ENCODE measurements at regions not wholly inside any gene's neighbourhood (a gene's known extent, or its start where the extent isn't known, plus 50 kb on each side); places are given as distances from the start of the nearest gene placed in this dataset.

- Histone ChIP-seq H3K27ac (ENCODE audit: insufficient read depth, low read length) (no peak overlapping the region), H3K36me3 (ENCODE audit: control insufficient read depth, insufficient read depth, low read length) (no peaks in the 10 kb centered on the region), H3K4me2 (ENCODE audit: low read depth, low read length) (no peak overlapping the region), H3K14ac (replicated peaks; ENCODE audit: low read depth, low read length) (no peak overlapping the region), H4K8ac (ENCODE audit: low read depth in 2 of 2, low read length in 2 of 2) (no peak overlapping the region), H2BK120ac (ENCODE audit: low read depth, low read length) (no peak overlapping the region), H2AK9ac (replicated peaks; ENCODE audit: low read depth, low read length, poor library complexity) (no peak overlapping the region), H4K20me1 (ENCODE audit: insufficient read depth, low read length) (no peaks in the 10 kb centered on the region), H3K27me3 (ENCODE audit: control insufficient read depth, insufficient read depth, low read length) (no peaks in the 10 kb centered on the region), H2BK20ac (ENCODE audit: low read depth, low read length) (no peak overlapping the region), H4K5ac (ENCODE audit: low read depth, low read length) (no peak overlapping the region), H2AFZ (replicated peaks; ENCODE audit: low read length, poor library complexity) (no peak overlapping the region), H2AK5ac (ENCODE audit: low read depth, low read length) (no peak overlapping the region), H2BK15ac (ENCODE audit: low read depth, low read length) (no peak overlapping the region), H3K9me1 (ENCODE audit: insufficient read depth, low read length) (no peaks in the 10 kb centered on the region), H3K79me1 (ENCODE audit: low read depth in 1 of 2, low read length in 2 of 2) (no peaks in the 10 kb centered on the region), H3K56ac (ENCODE audit: extremely low read depth, insufficient read depth, low read length) (no peak overlapping the region), H3K9ac (ENCODE audit: low read depth, low read length) (no peak overlapping the region), H4K91ac (ENCODE audit: insufficient read depth, low read depth, low read length) (no peak overlapping the region), H3K18ac (ENCODE audit: low read depth, low read length) (no peak overlapping the region), H3K23ac (ENCODE audit: low read depth, low read length) (no peak overlapping the region), H2BK5ac (ENCODE audit: low read depth, low read length, poor library complexity, severe bottlenecking) (no peak overlapping the region), H3K4me3 (ENCODE audit: insufficient read depth, low read depth, low read length) (no peak overlapping the region), H3K4me1 (ENCODE audit: control insufficient read depth, insufficient read depth, low read length) (no peaks in the 10 kb centered on the region), H3K9me3 (ENCODE audit: control insufficient read depth, insufficient read depth, low read length) (no peaks in the 10 kb centered on the region), H3K4ac (ENCODE audit: low read depth, low read length) (no peak overlapping the region)
- dilution Hi-C loops (cut with HindIII; ENCODE audit: low sequenced_read_pairs, unreplicated experiment) (no loop called here), in situ Hi-C loops (cut with MboI; ENCODE audit: low sequenced_read_pairs) (no loop called here), intact Hi-C loops (cut with micrococcal nuclease) (no loop called here)
- WGBS, 2 experiments (ENCODE audit: extremely low coverage in 2 of 2, insufficient read length in 1 of 2): no CpG with 5 or more reads among the region's 1 CpG
- BruUV-seq (replicated peaks): no TSS peak
- ChIA-PET POLR2A (ENCODE audit: unreplicated experiment) (no interaction called here), CTCF (no interaction called here)
- ATAC-seq (ENCODE audit: low read depth) (no peak), DNase-seq (no peak)
- TF ChIP-seq MXI1 (IDR thresholded peaks at IDR 0.05; ENCODE audit: borderline replicate concordance, low read depth, low read length) (no peak), RAD21 (IDR thresholded peaks at IDR 0.05; ENCODE audit: low read length) (no peak), MAFK (IDR thresholded peaks at IDR 0.05; ENCODE audit: low read depth, low read length) (no peak), BHLHE40 (IDR thresholded peaks at IDR 0.05; ENCODE audit: low read depth, low read length) (no peak), RFX5 (IDR thresholded peaks at IDR 0.05; ENCODE audit: low read depth, low read length) (no peak), POLR2A (IDR thresholded peaks at IDR 0.05; ENCODE audit: low read depth, low read length) (no peak), SMC3 (IDR thresholded peaks at IDR 0.05; ENCODE audit: low read depth, low read length) (no peak), CHD1 (IDR thresholded peaks at IDR 0.05; ENCODE audit: low read depth, low read length) (no peak), FOS (IDR thresholded peaks at IDR 0.05; ENCODE audit: low read depth, low read length) (no peak), CEBPB (IDR thresholded peaks at IDR 0.05; ENCODE audit: low read depth, low read length) (no peak), CTCF (conservative IDR thresholded peaks at IDR 0.05; ENCODE audit: low read depth, low read length) (no peak)
- TF ChIP-seq, protein P1, sequence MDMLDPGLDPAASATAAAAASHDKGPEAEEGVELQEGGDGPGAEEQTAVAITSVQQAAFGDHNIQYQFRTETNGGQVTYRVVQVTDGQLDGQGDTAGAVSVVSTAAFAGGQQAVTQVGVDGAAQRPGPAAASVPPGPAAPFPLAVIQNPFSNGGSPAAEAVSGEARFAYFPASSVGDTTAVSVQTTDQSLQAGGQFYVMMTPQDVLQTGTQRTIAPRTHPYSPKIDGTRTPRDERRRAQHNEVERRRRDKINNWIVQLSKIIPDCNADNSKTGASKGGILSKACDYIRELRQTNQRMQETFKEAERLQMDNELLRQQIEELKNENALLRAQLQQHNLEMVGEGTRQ (IDR thresholded peaks at IDR 0.05; ENCODE audit: low read depth, low read length): no peak
- TF ChIP-seq, protein P2, sequence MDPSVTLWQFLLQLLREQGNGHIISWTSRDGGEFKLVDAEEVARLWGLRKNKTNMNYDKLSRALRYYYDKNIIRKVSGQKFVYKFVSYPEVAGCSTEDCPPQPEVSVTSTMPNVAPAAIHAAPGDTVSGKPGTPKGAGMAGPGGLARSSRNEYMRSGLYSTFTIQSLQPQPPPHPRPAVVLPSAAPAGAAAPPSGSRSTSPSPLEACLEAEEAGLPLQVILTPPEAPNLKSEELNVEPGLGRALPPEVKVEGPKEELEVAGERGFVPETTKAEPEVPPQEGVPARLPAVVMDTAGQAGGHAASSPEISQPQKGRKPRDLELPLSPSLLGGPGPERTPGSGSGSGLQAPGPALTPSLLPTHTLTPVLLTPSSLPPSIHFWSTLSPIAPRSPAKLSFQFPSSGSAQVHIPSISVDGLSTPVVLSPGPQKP (IDR thresholded peaks at IDR 0.05; ENCODE audit: borderline replicate concordance, low read depth, low read length): no peak
Observed at GRCh38 chr4:120354381-120354780, 287.7 kb upstream of the MAD2L1 start.

Data from IMR-90 (cell line).